Prostate gland (tissue), 2 donors: ENCODE measurements at regions not wholly inside any gene's neighbourhood (a gene's known extent, or its start where the extent isn't known, plus 50 kb on each side); places are given as distances from the start of the nearest gene placed in this dataset.
A peak's percentile ranks its signal among the peaks of the same experiment; 100 is the strongest.

Experiments used
- DNase-seq: peaks from one replicate; pipeline ENCODE4 v3.0.0-alpha.2; 2019; ENCODE audit warnings: low spot score
- H3K27ac ChIP-seq, 2 donors: fragments of 200-600 bp; sonication (generic); 2 replicates each; pipeline ENCODE4 v1.5.1; 2017 to 2019
- H3K27me3 ChIP-seq: fragments of 200-600 bp; sonication (generic); replicated peaks from 2 replicates; pipeline ENCODE4 v1.5.1; 2019; ENCODE audit not compliant: insufficient read depth
- H3K36me3 ChIP-seq, 2 donors: fragments of 200-600 bp; sonication (generic); 1 replicate in 1 of 2; 2 replicates in 1 of 2; pipeline versions ENCODE4 v1.5.1 to v1.8.1; 2017 to 2019
- H3K4me1 ChIP-seq: fragments of 200-600 bp; sonication (generic); replicated peaks from 2 replicates; pipeline ENCODE4 v1.5.1; 2019
- H3K4me3 ChIP-seq, 2 donors: fragments of 200-600 bp; sonication (generic); 2 replicates each; pipeline ENCODE4 v1.5.1; 2017 to 2019
- H3K9me3 ChIP-seq: fragments of 200-600 bp; sonication (generic); 2 replicates; pipeline ENCODE4 v1.5.1; 2017
- POLR2A ChIP-seq: fragments of 450-650 bp; IDR thresholded peaks from one replicate; pipeline ENCODE4 v1.6.1; 2016; ENCODE audit warnings: antibody characterized with exemption, mild to moderate bottlenecking
- POLR2AphosphoS5 ChIP-seq: sonication (generic); formaldehyde crosslinking; IDR thresholded peaks from one replicate; pipeline ENCODE4 v1.6.1; 2017; ENCODE audit warnings: antibody characterized with exemption
- WGBS: methylation state at CpG from one replicate; pipeline ENCODE4 v1.1.5; 2018; 5-methylcytosine and 5-hydroxymethylcytosine counted together
- intact Hi-C: fragments of 100-400 bp; cut with DNase I; formaldehyde crosslinking; loops from one replicate; pipeline ENCODE4 v1.14.2; 2022
- TF ChIP-seq, protein P1 (sequence below), 4 experiments: fragments of 200-600 bp in 2 of 4; fragments of 450-650 bp in 2 of 4; sonication (generic) in 2 of 4; IDR thresholded peaks; 1 replicate in 3 of 4; 2 replicates in 1 of 4; pipeline ENCODE4 v1.5.1; 2016 to 2019; ENCODE audit warnings: antibody characterized with exemption in 4 of 4, mild to moderate bottlenecking in 2 of 4, moderate library complexity in 2 of 4

DNA sequence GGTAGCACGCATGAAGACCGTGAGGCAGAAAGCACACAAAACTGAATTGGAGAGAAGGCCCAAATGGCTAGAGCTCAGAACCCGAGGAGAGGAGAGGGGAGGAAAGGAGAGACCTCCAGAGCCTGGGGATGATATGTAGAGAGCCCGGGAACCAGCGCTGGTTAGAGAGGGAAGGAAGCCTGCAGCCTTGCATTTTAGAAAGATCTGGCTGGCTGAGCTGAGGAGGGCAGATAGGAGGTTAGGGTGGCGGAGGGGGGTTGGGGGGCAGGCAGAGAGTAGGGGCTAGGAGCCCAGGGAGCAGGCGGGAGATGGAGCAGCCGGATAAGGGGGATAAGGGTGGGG lies 127.2 kb downstream of the C9orf50 start:
- intact Hi-C loops: no loop called here
- peaks cover 50% of the 10 kb centered on the region for H3K4me1 ChIP-seq
- WGBS: 64% methylated on average over 8 of the region's 8 CpGs
- H3K9me3 ChIP-seq: no peaks in the 10 kb centered on the region
- peak overlapping the region; percentile 99 to 100 for H3K27ac ChIP-seq
- no peaks in the 10 kb centered on the region for H3K36me3 ChIP-seq
- H3K27me3 ChIP-seq: no peaks in the 10 kb centered on the region
- TF ChIP-seq POLR2AphosphoS5 (no peak), POLR2A (no peak)
- TF ChIP-seq, protein P1, sequence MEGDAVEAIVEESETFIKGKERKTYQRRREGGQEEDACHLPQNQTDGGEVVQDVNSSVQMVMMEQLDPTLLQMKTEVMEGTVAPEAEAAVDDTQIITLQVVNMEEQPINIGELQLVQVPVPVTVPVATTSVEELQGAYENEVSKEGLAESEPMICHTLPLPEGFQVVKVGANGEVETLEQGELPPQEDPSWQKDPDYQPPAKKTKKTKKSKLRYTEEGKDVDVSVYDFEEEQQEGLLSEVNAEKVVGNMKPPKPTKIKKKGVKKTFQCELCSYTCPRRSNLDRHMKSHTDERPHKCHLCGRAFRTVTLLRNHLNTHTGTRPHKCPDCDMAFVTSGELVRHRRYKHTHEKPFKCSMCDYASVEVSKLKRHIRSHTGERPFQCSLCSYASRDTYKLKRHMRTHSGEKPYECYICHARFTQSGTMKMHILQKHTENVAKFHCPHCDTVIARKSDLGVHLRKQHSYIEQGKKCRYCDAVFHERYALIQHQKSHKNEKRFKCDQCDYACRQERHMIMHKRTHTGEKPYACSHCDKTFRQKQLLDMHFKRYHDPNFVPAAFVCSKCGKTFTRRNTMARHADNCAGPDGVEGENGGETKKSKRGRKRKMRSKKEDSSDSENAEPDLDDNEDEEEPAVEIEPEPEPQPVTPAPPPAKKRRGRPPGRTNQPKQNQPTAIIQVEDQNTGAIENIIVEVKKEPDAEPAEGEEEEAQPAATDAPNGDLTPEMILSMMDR (IDR thresholded peaks at IDR 0.05): no peak
- no peak for DNase-seq
- no peak overlapping the region for H3K4me3 ChIP-seq

DNA sequence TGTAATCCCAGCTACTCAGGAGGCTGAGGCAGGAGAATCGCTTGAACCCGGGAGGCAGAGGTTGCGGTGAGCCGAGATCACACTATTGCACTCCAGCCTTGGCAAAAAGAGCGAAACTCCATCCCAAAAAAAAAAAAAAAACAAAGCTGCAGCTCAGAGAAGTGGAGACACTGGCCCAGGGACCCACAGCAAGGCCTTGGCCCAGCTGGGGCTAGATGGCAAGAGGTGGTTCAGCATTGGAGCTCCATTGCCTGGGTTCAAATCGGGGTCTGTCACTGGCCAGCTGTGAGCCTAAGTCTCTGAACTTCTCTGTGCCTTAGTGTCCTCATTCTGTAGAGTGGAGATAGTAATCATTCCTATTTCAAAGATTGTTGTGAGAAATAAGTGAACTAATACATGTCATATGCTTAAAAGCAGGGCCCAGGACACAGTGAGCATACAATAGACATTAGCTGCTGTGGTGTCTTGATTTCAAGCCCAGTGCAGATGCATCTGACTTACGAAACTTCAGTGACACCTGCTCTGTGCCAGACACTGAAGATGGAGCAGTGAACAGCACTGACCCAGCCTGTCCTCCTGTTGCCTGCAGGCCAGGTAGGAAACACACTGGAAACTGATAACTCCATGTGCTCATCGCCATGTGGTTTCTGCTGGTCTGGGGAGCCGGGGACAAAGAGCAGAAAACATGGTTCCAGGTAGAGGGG lies 127.7 kb downstream of the C9orf50 start:
- intact Hi-C loops: no loop called here
- Histone ChIP-seq H3K4me3 (no peak overlapping the region), H3K9me3 (no peaks in the 10 kb centered on the region), H3K36me3 (no peaks in the 10 kb centered on the region), H3K4me1 (peaks cover 49% of the 10 kb centered on the region), H3K27me3 (no peaks in the 10 kb centered on the region), H3K27ac (peak overlapping the region; percentile 99 to 100)
- TF ChIP-seq, protein P1 (IDR thresholded peaks at IDR 0.05): no peak
- peak; percentile 12 for TF ChIP-seq POLR2AphosphoS5
- DNase-seq: no peak
- 83% methylated on average over 9 of the region's 9 CpGs for WGBS

DNA sequence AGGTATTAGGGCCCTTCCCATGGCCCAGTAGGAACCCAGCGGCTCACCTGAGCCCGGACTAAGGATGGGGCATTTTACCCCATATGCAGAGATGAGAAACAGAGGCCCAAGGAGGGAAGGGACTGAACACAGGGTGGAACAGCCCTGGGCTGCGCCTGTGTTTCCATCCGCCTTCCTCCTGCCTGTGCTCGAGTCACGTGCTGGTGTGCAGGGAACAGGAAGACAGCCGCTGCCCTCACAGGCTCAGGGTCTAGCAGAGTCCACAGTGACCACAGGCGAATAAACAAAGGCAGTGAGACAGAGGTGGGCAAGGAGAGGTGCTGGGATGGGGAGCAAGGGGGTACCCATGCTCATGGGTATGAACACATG lies 129.4 kb downstream of the C9orf50 start:
- Histone ChIP-seq H3K4me3 (peak overlapping the region in 1 of 2 donors; percentile 43), H3K4me1 (peaks cover 56% of the 10 kb centered on the region), H3K27me3 (no peaks in the 10 kb centered on the region), H3K27ac (peak overlapping the region; percentile 99 to 100), H3K9me3 (no peaks in the 10 kb centered on the region), H3K36me3 (no peaks in the 10 kb centered on the region)
- TF ChIP-seq POLR2AphosphoS5 (peak; percentile 18), POLR2A (no peak)
- 48% methylated on average over 8 of the region's 8 CpGs for WGBS
- DNase-seq: no peak
- intact Hi-C loops: no loop called here

DNA sequence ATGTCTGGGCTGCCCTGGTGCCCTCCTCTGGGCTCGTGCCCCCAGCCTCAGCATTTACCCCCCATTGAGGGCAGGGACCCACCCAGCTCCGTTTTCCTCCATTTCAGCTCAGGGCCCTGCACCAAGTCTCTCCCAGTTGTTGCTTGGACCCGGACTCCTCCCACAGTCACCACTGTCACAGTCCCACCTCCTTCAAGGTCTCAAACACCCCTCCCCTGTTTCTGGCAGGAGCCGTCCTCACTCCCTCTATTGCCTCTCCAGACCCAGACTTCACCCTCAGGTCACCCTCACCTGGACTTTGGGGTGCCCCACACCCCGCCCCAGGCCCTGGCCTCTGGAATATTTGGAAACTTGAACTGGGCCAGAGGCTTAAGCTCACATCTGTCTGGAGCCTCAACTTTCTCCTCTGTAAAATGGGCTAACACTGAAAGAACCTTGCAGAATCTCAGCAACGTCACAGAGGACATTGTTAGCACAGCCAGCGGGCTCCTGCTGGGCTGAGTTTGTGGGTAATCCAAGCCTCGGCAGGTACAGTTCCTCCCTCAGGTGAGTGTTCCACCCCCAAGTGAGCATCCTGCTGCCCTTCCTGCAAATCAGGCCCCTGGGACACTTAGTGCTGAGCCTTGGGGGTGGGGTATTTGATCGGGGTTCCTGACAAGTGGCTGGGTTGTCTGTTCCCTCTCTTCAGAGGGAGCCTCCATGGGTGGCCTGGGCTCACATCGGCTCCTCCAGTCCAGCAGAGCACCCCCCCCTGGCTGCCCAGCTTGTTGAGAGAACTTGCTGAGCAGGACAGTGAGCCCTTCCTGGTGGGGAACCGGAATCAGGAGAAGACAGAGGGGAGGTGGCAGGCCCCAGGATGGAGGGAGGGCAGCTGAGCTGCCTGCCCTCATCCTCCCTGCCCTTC lies 130.1 kb downstream of the C9orf50 start:
- Histone ChIP-seq H3K27me3 (no peaks in the 10 kb centered on the region), H3K4me3 (peak overlapping the region in 1 of 2 donors; percentile 43), H3K9me3 (no peaks in the 10 kb centered on the region), H3K27ac (peak overlapping the region; percentile 99 to 100), H3K36me3 (no peaks in the 10 kb centered on the region), H3K4me1 (peaks cover 59% of the 10 kb centered on the region)
- no peak for DNase-seq
- WGBS: 38% methylated on average over 8 of the region's 11 CpGs
- intact Hi-C loops: no loop called here
- TF ChIP-seq, protein P1 (IDR thresholded peaks at IDR 0.05): peak in 1 of 4 experiments; percentile 9
- TF ChIP-seq POLR2A: no peak
- TF ChIP-seq POLR2AphosphoS5: no peak

- peaks cover 57% of the 10 kb centered on the region for H3K4me1 ChIP-seq
- H3K4me3 ChIP-seq: peak overlapping the region; percentile 39 to 43
- H3K9me3 ChIP-seq: no peaks in the 10 kb centered on the region
- no peak for DNase-seq
- no peaks in the 10 kb centered on the region for H3K27me3 ChIP-seq
- 32% methylated on average over 15 of the region's 15 CpGs for WGBS
- H3K27ac ChIP-seq: peak overlapping the region; percentile 99 to 100
- no peaks in the 10 kb centered on the region for H3K36me3 ChIP-seq
- TF ChIP-seq POLR2A (no peak), POLR2AphosphoS5 (no peak)
- TF ChIP-seq, protein P1 (IDR thresholded peaks at IDR 0.05): no peak
- intact Hi-C loops: no loop called here
Measured at GRCh38 chr9:129489838-129490582, 130.9 kb downstream of the C9orf50 start.
